Neural progenitor cell (in vitro differentiated cells): ENCODE measurements at regions not wholly inside any gene's neighbourhood (a gene's known extent, or its start where the extent isn't known, plus 50 kb on each side); places are given as distances from the start of the nearest gene placed in this dataset.

Source experiments
- DNase-seq: peaks from one replicate; pipeline ENCODE4 v3.0.0-alpha.2; 2016; ENCODE audit warnings: low spot score
- H2AFZ ChIP-seq: fragments of 200-600 bp; sonication (generic); replicated peaks from 2 replicates; pipeline ENCODE4 v1.6.1; 2016; ENCODE audit warnings: antibody characterized with exemption
- H3F3A ChIP-seq: fragments of 200-600 bp; sonication (generic); 2 replicates; pipeline ENCODE4 v1.6.1; 2016; ENCODE audit warnings: antibody characterized with exemption, low read depth
- H3K27ac ChIP-seq: fragments of 200-600 bp; sonication (generic); 2 replicates; pipeline ENCODE4 v1.5.1; 2016; ENCODE audit warnings: mild to moderate bottlenecking
- H3K27me3 ChIP-seq: fragments of 200-600 bp; sonication (generic); 2 replicates; pipeline ENCODE4 v1.6.1; 2016; ENCODE audit warnings: mild to moderate bottlenecking, moderate library complexity
- H3K36me3 ChIP-seq: fragments of 200-600 bp; sonication (generic); 2 replicates; pipeline ENCODE4 v1.5.1; 2016
- H3K4me1 ChIP-seq: fragments of 200-600 bp; sonication (generic); 2 replicates; pipeline ENCODE4 v1.6.1; 2016; ENCODE audit warnings: mixed run types
- H3K4me2 ChIP-seq: fragments of 200-600 bp; sonication (generic); 2 replicates; pipeline ENCODE4 v1.6.1; 2016
- H3K4me3 ChIP-seq: fragments of 200-600 bp; sonication (generic); 2 replicates; pipeline ENCODE4 v1.5.1; 2016
- H3K79me2 ChIP-seq: fragments of 200-600 bp; sonication (generic); 2 replicates; pipeline ENCODE4 v1.6.1; 2016; ENCODE audit warnings: low read depth
- H3K9ac ChIP-seq: fragments of 200-600 bp; sonication (generic); 2 replicates; pipeline ENCODE4 v1.6.1; 2016
- H3K9me3 ChIP-seq: fragments of 200-600 bp; sonication (generic); 2 replicates; pipeline ENCODE4 v1.5.1; 2016; ENCODE audit warnings: low read depth
- H4K20me1 ChIP-seq: fragments of 200-600 bp; sonication (generic); 2 replicates; pipeline ENCODE4 v1.6.1; 2016; ENCODE audit warnings: low read depth
- H3K27ac Mint-ChIP-seq: 3 replicates; pipeline ENCODE4 v1.8.0; 2021; ENCODE audit warnings: mixed read lengths
- H3K27me3 Mint-ChIP-seq: 2 replicates; pipeline ENCODE4 v1.8.0; 2022; ENCODE audit warnings: low read depth, mild to moderate bottlenecking, inconsistent platforms, moderate library complexity, mixed read lengths; ENCODE audit not compliant: insufficient read depth
- H3K36me3 Mint-ChIP-seq: 3 replicates; pipeline ENCODE4 v1.8.0; 2021; ENCODE audit warnings: mixed read lengths
- H3K4me1 Mint-ChIP-seq: 3 replicates; pipeline ENCODE4 v1.8.0; 2021; ENCODE audit warnings: mixed read lengths
- H3K4me3 Mint-ChIP-seq: 3 replicates; pipeline ENCODE4 v1.8.0; 2021; ENCODE audit warnings: mild to moderate bottlenecking, moderate library complexity, mixed read lengths
- H3K9me3 Mint-ChIP-seq: 3 replicates; pipeline ENCODE4 v1.8.0; 2020; ENCODE audit warnings: mixed read lengths
- EZH2 ChIP-seq: fragments of 200-600 bp; sonication (generic); IDR thresholded peaks from 2 replicates; pipeline ENCODE4 v1.6.1; 2017; ENCODE audit warnings: antibody characterized with exemption, mild to moderate bottlenecking, moderate library complexity
- EZH2phosphoT487 ChIP-seq: fragments of 200-600 bp; sonication (generic); IDR thresholded peaks from 2 replicates; pipeline ENCODE4 v1.6.1; 2017; ENCODE audit warnings: antibody characterized with exemption
- TF ChIP-seq, protein P1 (sequence below): fragments of 200-600 bp; sonication (generic); IDR thresholded peaks from 2 replicates; pipeline ENCODE4 v1.5.1; 2017; ENCODE audit warnings: antibody characterized with exemption, mild to moderate bottlenecking

DNA sequence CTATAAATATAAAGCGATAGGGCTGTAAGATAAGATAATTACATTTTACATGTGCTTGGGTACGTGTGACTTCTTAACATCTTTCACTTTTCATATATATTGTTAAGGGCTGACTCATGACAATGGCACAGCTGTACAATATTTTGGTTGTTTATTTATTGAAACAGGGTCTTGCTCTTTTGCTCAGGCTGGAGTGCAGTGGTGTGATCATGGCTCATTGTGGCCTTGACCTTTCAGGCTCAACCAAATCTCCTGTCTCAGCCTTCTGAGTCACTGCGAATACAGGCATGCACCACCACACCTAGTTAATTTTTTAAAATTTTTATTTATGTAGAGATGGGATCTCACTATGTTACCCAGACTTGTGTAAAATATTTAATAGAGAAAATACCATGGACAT is 2532.4 kb upstream of the PCDH20 start:
- Histone ChIP-seq H3K9me3 (peaks cover 6% of the 10 kb centered on the region), H3K4me2 (no peak overlapping the region), H2AFZ (no peak overlapping the region), H3K9ac (no peak overlapping the region), H3K27ac (no peak overlapping the region), H4K20me1 (no peaks in the 10 kb centered on the region), H3F3A (no peaks in the 10 kb centered on the region), H3K4me3 (no peak overlapping the region), H3K4me1 (no peaks in the 10 kb centered on the region), H3K79me2 (no peaks in the 10 kb centered on the region), H3K27me3 (no peaks in the 10 kb centered on the region), H3K36me3 (no peaks in the 10 kb centered on the region)
- Mint-ChIP-seq H3K4me3 (no peak overlapping the region), H3K9me3 (no peaks in the 10 kb centered on the region), H3K27ac (no peak overlapping the region), H3K27me3 (no peaks in the 10 kb centered on the region), H3K4me1 (peaks cover 3% of the 10 kb centered on the region), H3K36me3 (no peaks in the 10 kb centered on the region)
- no peak for TF ChIP-seq EZH2phosphoT487
- TF ChIP-seq, protein P1, sequence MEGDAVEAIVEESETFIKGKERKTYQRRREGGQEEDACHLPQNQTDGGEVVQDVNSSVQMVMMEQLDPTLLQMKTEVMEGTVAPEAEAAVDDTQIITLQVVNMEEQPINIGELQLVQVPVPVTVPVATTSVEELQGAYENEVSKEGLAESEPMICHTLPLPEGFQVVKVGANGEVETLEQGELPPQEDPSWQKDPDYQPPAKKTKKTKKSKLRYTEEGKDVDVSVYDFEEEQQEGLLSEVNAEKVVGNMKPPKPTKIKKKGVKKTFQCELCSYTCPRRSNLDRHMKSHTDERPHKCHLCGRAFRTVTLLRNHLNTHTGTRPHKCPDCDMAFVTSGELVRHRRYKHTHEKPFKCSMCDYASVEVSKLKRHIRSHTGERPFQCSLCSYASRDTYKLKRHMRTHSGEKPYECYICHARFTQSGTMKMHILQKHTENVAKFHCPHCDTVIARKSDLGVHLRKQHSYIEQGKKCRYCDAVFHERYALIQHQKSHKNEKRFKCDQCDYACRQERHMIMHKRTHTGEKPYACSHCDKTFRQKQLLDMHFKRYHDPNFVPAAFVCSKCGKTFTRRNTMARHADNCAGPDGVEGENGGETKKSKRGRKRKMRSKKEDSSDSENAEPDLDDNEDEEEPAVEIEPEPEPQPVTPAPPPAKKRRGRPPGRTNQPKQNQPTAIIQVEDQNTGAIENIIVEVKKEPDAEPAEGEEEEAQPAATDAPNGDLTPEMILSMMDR, result no peak
- TF ChIP-seq EZH2, result no peak
- DNase-seq, result no peak

DNA sequence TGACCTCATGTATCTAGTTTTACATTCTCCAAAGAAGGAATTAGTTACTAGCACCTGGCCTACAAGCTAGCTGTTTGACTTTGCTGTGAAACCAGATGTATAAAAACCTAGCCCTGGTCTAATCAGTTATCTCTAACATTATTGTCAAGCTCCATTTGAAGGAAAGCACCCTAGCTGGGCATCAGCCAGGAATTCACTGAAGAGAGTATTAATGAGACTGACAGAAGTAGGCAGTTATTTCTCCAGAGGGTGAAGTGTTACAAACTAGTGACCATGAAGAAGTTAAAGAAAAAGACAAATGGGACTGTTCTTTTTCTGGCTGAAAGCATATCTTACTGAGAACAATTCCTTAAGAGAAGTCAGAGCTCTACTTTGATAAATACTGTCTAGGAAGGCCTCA is 2529.3 kb upstream of the PCDH20 start:
- Mint-ChIP-seq H3K4me1 (peaks cover 3% of the 10 kb centered on the region), H3K4me3 (no peak overlapping the region), H3K36me3 (no peaks in the 10 kb centered on the region), H3K27me3 (no peaks in the 10 kb centered on the region), H3K9me3 (no peaks in the 10 kb centered on the region), H3K27ac (no peak overlapping the region)
- DNase-seq, result no peak
- H2AFZ ChIP-seq, result no peak overlapping the region
- H3K9ac ChIP-seq, result no peak overlapping the region
- H4K20me1 ChIP-seq, result no peaks in the 10 kb centered on the region
- H3K9me3 ChIP-seq, result no peaks in the 10 kb centered on the region
- no peaks in the 10 kb centered on the region for H3K4me1 ChIP-seq
- H3K27ac ChIP-seq, result no peak overlapping the region
- H3K36me3 ChIP-seq, result no peaks in the 10 kb centered on the region
- no peak overlapping the region for H3K4me2 ChIP-seq
- no peak overlapping the region for H3K4me3 ChIP-seq
- no peaks in the 10 kb centered on the region for H3K27me3 ChIP-seq
- no peaks in the 10 kb centered on the region for H3K79me2 ChIP-seq
- TF ChIP-seq EZH2phosphoT487 (no peak), EZH2 (no peak)
- TF ChIP-seq, protein P1, result no peak
- H3F3A ChIP-seq, result no peaks in the 10 kb centered on the region

DNA sequence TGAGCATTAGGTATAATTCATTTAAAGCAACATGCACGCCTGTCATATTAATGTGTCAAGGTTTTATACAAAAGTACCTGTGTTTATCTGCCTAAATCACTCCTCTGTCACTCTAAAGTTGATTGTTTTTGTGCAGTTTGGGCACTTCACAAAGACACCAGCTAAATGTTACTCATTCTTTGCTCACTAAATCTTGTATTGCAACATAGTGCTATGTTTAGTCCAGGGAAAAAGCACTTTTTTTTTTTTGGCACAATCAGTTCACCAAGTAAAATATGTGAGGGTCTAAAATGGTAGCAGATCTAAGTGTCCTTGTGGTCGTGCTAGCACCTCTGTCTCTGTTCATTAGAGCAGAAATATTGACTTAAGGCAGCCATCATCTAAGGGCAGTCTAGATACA is 2526.7 kb upstream of the PCDH20 start:
- Histone ChIP-seq H4K20me1 (no peaks in the 10 kb centered on the region), H3K4me1 (no peaks in the 10 kb centered on the region), H3K4me2 (no peak overlapping the region), H3K27ac (no peak overlapping the region), H3K9ac (no peak overlapping the region), H3F3A (no peaks in the 10 kb centered on the region), H3K36me3 (no peaks in the 10 kb centered on the region), H3K4me3 (no peak overlapping the region), H3K79me2 (no peaks in the 10 kb centered on the region), H3K9me3 (no peaks in the 10 kb centered on the region), H2AFZ (no peak overlapping the region), H3K27me3 (no peaks in the 10 kb centered on the region)
- no peak overlapping the region for H3K4me3 Mint-ChIP-seq
- no peaks in the 10 kb centered on the region for H3K27me3 Mint-ChIP-seq
- no peaks in the 10 kb centered on the region for H3K36me3 Mint-ChIP-seq
- TF ChIP-seq EZH2, result no peak
- TF ChIP-seq, protein P1, result no peak
- TF ChIP-seq EZH2phosphoT487, result no peak
- H3K9me3 Mint-ChIP-seq, result peaks cover 3% of the 10 kb centered on the region
- H3K4me1 Mint-ChIP-seq, result peaks cover 3% of the 10 kb centered on the region
- H3K27ac Mint-ChIP-seq, result no peak overlapping the region
- no peak for DNase-seq

DNA sequence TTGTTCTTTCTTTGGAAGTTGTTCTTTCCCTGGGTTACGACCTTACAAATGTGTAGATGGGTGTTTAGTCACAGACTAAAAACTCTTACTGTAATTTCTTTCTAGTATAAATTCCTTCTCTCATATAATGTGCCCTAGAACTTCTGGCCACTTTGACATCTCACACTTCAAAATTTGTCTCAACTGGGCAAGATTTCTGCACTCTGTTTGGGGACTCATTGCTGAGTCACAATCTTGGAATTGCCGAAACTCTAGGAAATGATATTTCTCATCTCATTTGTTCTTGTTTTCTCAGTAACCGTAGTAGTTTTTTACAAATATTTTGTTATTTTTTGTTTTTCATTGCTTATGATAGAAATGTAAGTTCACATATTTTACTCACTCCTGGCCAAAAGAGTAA is 2523.2 kb upstream of the PCDH20 start:
- Mint-ChIP-seq H3K9me3 (peaks cover 8% of the 10 kb centered on the region), H3K27ac (no peak overlapping the region), H3K4me3 (no peak overlapping the region), H3K27me3 (no peaks in the 10 kb centered on the region), H3K4me1 (no peaks in the 10 kb centered on the region), H3K36me3 (no peaks in the 10 kb centered on the region)
- Histone ChIP-seq H3K9ac (no peak overlapping the region), H3K79me2 (no peaks in the 10 kb centered on the region), H3K4me3 (no peak overlapping the region), H3K36me3 (no peaks in the 10 kb centered on the region), H3K4me2 (no peak overlapping the region), H3K4me1 (no peaks in the 10 kb centered on the region), H3F3A (no peaks in the 10 kb centered on the region), H3K9me3 (no peaks in the 10 kb centered on the region), H2AFZ (no peak overlapping the region), H4K20me1 (no peaks in the 10 kb centered on the region), H3K27me3 (no peaks in the 10 kb centered on the region), H3K27ac (no peak overlapping the region)
- TF ChIP-seq, protein P1, result no peak
- TF ChIP-seq EZH2, result no peak
- no peak for TF ChIP-seq EZH2phosphoT487
- no peak for DNase-seq
